ENCODE measurements at regions not wholly inside any gene's neighbourhood (a gene's known extent, or its start where the extent isn't known, plus 50 kb on each side); places are given as distances from the start of the nearest gene placed in this dataset.

DNA sequence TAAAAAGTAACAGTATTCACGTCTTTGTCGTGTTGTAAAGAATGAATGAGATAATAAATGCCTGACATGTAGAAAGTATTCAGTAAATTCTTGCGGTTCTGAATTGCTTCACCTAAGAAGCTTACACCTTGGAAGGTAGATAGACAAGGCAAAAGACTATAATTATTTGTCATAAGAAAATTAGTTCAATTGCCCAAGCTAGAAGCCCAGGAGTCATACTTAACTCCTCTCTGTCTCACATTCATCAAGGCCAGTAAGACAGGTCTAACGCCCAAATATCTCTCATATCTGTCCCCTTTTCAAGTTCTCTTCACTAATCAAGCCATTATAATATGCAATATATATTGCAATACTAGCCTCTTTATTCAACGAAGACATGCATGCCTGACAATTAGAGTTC lies 87.7 kb upstream of the AMOTL1 start:
- 97% methylated on average over 5 of the region's 5 CpGs for WGBS
- H3K27me3 ChIP-seq (ENCODE audit: control insufficient read depth in 2 of 2, insufficient read depth in 1 of 2, low read length in 1 of 2): no peaks in the 10 kb centered on the region
- peaks cover 0 to 4% of the 10 kb centered on the region in 2 donors for H3K4me1 ChIP-seq (ENCODE audit: control insufficient read depth in 2 of 2, insufficient read depth in 2 of 2, low read length in 2 of 2)
- no peaks in the 10 kb centered on the region for H3K36me3 ChIP-seq (ENCODE audit: control insufficient read depth in 2 of 2, insufficient read depth in 2 of 2, low read length in 1 of 2)
- H3K27ac ChIP-seq (ENCODE audit: low read depth in 1 of 2, low read length in 1 of 2): no peak overlapping the region
- DNase-seq (ENCODE audit: low read depth in 6 of 9, low spot score in 9 of 9): no peak
- H3K9me3 ChIP-seq (ENCODE audit: control insufficient read depth in 2 of 2, insufficient read depth in 1 of 2, low read length in 1 of 2): no peaks in the 10 kb centered on the region
- H3K4me3 ChIP-seq (ENCODE audit: low read length in 2 of 2): no peak overlapping the region

GRCh38 chr11:94681140-94681539 lies 87.0 kb upstream of the AMOTL1 start:
- Histone ChIP-seq H3K9me3 (ENCODE audit: control insufficient read depth in 2 of 2, insufficient read depth in 1 of 2, low read length in 1 of 2) (no peaks in the 10 kb centered on the region), H3K27me3 (ENCODE audit: control insufficient read depth in 2 of 2, insufficient read depth in 1 of 2, low read length in 1 of 2) (no peaks in the 10 kb centered on the region), H3K36me3 (ENCODE audit: control insufficient read depth in 2 of 2, insufficient read depth in 2 of 2, low read length in 1 of 2) (no peaks in the 10 kb centered on the region), H3K27ac (ENCODE audit: low read depth in 1 of 2, low read length in 1 of 2) (no peak overlapping the region), H3K4me1 (ENCODE audit: control insufficient read depth in 2 of 2, insufficient read depth in 2 of 2, low read length in 2 of 2) (peaks cover 0 to 4% of the 10 kb centered on the region in 2 donors), H3K4me3 (ENCODE audit: low read length in 2 of 2) (no peak overlapping the region)
- 95% methylated on average over 1 of the region's 1 CpG for WGBS
- no peak for DNase-seq (ENCODE audit: low read depth in 6 of 9, low spot score in 9 of 9)

- WGBS: 84% methylated on average over 1 of the region's 1 CpG
- no peak for DNase-seq (ENCODE audit: low read depth in 6 of 9, low spot score in 9 of 9)
- H3K9me3 ChIP-seq (ENCODE audit: control insufficient read depth in 2 of 2, insufficient read depth in 1 of 2, low read length in 1 of 2): peaks cover 0 to 2% of the 10 kb centered on the region in 2 donors
- H3K4me3 ChIP-seq (ENCODE audit: low read length in 2 of 2): no peak overlapping the region
- H3K27ac ChIP-seq (ENCODE audit: low read depth in 1 of 2, low read length in 1 of 2): no peak overlapping the region
- peaks cover 0 to 4% of the 10 kb centered on the region in 2 donors for H3K4me1 ChIP-seq (ENCODE audit: control insufficient read depth in 2 of 2, insufficient read depth in 2 of 2, low read length in 2 of 2)
- H3K27me3 ChIP-seq (ENCODE audit: control insufficient read depth in 2 of 2, insufficient read depth in 1 of 2, low read length in 1 of 2): no peaks in the 10 kb centered on the region
- no peaks in the 10 kb centered on the region for H3K36me3 ChIP-seq (ENCODE audit: control insufficient read depth in 2 of 2, insufficient read depth in 2 of 2, low read length in 1 of 2)
Observed at GRCh38 chr11:94681852-94682251, 86.3 kb upstream of the AMOTL1 start.

GRCh38 chr11:94694309-94695060 lies 73.7 kb upstream of the AMOTL1 start:
- WGBS: 87% methylated on average over 4 of the region's 4 CpGs
- no peak overlapping the region for H3K4me3 ChIP-seq (ENCODE audit: low read length in 2 of 2)
- H3K9me3 ChIP-seq (ENCODE audit: control insufficient read depth in 2 of 2, insufficient read depth in 1 of 2, low read length in 1 of 2): no peaks in the 10 kb centered on the region
- H3K36me3 ChIP-seq (ENCODE audit: control insufficient read depth in 2 of 2, insufficient read depth in 2 of 2, low read length in 1 of 2): no peaks in the 10 kb centered on the region
- peak overlapping the region in 1 of 2 donors; percentile 64 for H3K27ac ChIP-seq (ENCODE audit: low read depth in 1 of 2, low read length in 1 of 2)
- no peak for DNase-seq (ENCODE audit: low read depth in 6 of 9, low spot score in 9 of 9)
- no peaks in the 10 kb centered on the region for H3K27me3 ChIP-seq (ENCODE audit: control insufficient read depth in 2 of 2, insufficient read depth in 1 of 2, low read length in 1 of 2)
- peaks cover 0 to 2% of the 10 kb centered on the region in 2 donors for H3K4me1 ChIP-seq (ENCODE audit: control insufficient read depth in 2 of 2, insufficient read depth in 2 of 2, low read length in 2 of 2)

DNA sequence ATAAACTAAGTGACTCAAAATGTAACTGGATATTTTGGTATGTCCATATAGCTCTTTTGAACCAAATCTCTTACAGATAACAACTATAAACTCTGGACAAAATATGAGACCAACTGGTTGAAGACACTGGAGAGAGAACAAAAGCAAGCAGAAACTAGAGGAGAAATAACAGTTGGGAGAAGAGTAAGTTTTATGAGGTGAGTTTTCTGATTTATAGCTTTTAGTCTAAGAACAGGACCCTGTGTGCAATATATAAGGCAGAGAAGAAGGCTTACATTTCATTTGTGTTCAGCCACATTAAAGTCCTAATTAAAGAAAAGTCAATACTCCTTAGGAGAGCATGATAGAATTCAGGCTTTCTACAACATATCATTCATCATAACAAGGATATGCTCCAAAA lies 71.0 kb upstream of the AMOTL1 start:
- H3K27me3 ChIP-seq (ENCODE audit: control insufficient read depth in 2 of 2, insufficient read depth in 1 of 2, low read length in 1 of 2): no peaks in the 10 kb centered on the region
- H3K27ac ChIP-seq (ENCODE audit: low read depth in 1 of 2, low read length in 1 of 2): no peak overlapping the region
- H3K4me1 ChIP-seq (ENCODE audit: control insufficient read depth in 2 of 2, insufficient read depth in 2 of 2, low read length in 2 of 2): peaks cover 0 to 2% of the 10 kb centered on the region in 2 donors
- no peak for DNase-seq (ENCODE audit: low read depth in 6 of 9, low spot score in 9 of 9)
- H3K36me3 ChIP-seq (ENCODE audit: control insufficient read depth in 2 of 2, insufficient read depth in 2 of 2, low read length in 1 of 2): no peaks in the 10 kb centered on the region
- H3K9me3 ChIP-seq (ENCODE audit: control insufficient read depth in 2 of 2, insufficient read depth in 1 of 2, low read length in 1 of 2): no peaks in the 10 kb centered on the region
- no peak overlapping the region for H3K4me3 ChIP-seq (ENCODE audit: low read length in 2 of 2)

- Histone ChIP-seq H3K36me3 (ENCODE audit: control insufficient read depth in 2 of 2, insufficient read depth in 2 of 2, low read length in 1 of 2) (no peaks in the 10 kb centered on the region), H3K4me1 (ENCODE audit: control insufficient read depth in 2 of 2, insufficient read depth in 2 of 2, low read length in 2 of 2) (no peaks in the 10 kb centered on the region), H3K27ac (ENCODE audit: low read depth in 1 of 2, low read length in 1 of 2) (no peak overlapping the region), H3K9me3 (ENCODE audit: control insufficient read depth in 2 of 2, insufficient read depth in 1 of 2, low read length in 1 of 2) (no peaks in the 10 kb centered on the region), H3K4me3 (ENCODE audit: low read length in 2 of 2) (no peak overlapping the region), H3K27me3 (ENCODE audit: control insufficient read depth in 2 of 2, insufficient read depth in 1 of 2, low read length in 1 of 2) (no peaks in the 10 kb centered on the region)
- no peak for DNase-seq (ENCODE audit: low read depth in 6 of 9, low spot score in 9 of 9)
- WGBS: 92% methylated on average over 1 of the region's 1 CpG
Observed at GRCh38 chr11:94700622-94701021, 67.5 kb upstream of the AMOTL1 start.

DNA sequence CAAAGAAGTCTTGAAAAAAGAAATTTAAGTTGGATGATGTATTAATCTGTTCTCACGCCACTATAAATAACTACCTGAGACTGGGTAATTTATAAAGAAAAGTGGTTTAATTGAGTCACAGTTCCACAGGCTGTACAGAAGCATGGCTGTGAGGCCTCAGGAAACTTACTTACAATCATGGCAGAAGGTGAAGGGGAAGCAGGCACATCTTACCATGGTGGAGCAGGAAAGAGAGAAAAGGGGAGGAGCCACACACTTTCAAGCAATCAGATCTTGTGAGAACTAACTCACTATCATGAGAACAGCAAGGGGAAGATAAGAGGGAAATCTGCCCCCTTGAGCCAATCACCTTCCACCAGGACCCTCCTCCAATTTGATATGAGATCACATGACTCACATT lies 65.7 kb upstream of the AMOTL1 start:
- WGBS: 100% methylated on average over 1 of the region's 1 CpG
- H3K27ac ChIP-seq (ENCODE audit: low read depth in 1 of 2, low read length in 1 of 2): no peak overlapping the region
- H3K4me3 ChIP-seq (ENCODE audit: low read length in 2 of 2): no peak overlapping the region
- H3K9me3 ChIP-seq (ENCODE audit: control insufficient read depth in 2 of 2, insufficient read depth in 1 of 2, low read length in 1 of 2): no peaks in the 10 kb centered on the region
- H3K27me3 ChIP-seq (ENCODE audit: control insufficient read depth in 2 of 2, insufficient read depth in 1 of 2, low read length in 1 of 2): no peaks in the 10 kb centered on the region
- H3K36me3 ChIP-seq (ENCODE audit: control insufficient read depth in 2 of 2, insufficient read depth in 2 of 2, low read length in 1 of 2): no peaks in the 10 kb centered on the region
- no peaks in the 10 kb centered on the region for H3K4me1 ChIP-seq (ENCODE audit: control insufficient read depth in 2 of 2, insufficient read depth in 2 of 2, low read length in 2 of 2)
- DNase-seq (ENCODE audit: low read depth in 6 of 9, low spot score in 9 of 9): no peak

- DNase-seq (ENCODE audit: low read depth in 6 of 9, low spot score in 9 of 9): no peak
- Histone ChIP-seq H3K4me1 (ENCODE audit: control insufficient read depth in 2 of 2, insufficient read depth in 2 of 2, low read length in 2 of 2) (no peaks in the 10 kb centered on the region), H3K27ac (ENCODE audit: low read depth in 1 of 2, low read length in 1 of 2) (peak overlapping the region; percentile 70 to 74), H3K9me3 (ENCODE audit: control insufficient read depth in 2 of 2, insufficient read depth in 1 of 2, low read length in 1 of 2) (no peaks in the 10 kb centered on the region), H3K27me3 (ENCODE audit: control insufficient read depth in 2 of 2, insufficient read depth in 1 of 2, low read length in 1 of 2) (no peaks in the 10 kb centered on the region), H3K36me3 (ENCODE audit: control insufficient read depth in 2 of 2, insufficient read depth in 2 of 2, low read length in 1 of 2) (no peaks in the 10 kb centered on the region), H3K4me3 (ENCODE audit: low read length in 2 of 2) (no peak overlapping the region)
Observed at GRCh38 chr11:94705419-94705818, 62.7 kb upstream of the AMOTL1 start.

DNA sequence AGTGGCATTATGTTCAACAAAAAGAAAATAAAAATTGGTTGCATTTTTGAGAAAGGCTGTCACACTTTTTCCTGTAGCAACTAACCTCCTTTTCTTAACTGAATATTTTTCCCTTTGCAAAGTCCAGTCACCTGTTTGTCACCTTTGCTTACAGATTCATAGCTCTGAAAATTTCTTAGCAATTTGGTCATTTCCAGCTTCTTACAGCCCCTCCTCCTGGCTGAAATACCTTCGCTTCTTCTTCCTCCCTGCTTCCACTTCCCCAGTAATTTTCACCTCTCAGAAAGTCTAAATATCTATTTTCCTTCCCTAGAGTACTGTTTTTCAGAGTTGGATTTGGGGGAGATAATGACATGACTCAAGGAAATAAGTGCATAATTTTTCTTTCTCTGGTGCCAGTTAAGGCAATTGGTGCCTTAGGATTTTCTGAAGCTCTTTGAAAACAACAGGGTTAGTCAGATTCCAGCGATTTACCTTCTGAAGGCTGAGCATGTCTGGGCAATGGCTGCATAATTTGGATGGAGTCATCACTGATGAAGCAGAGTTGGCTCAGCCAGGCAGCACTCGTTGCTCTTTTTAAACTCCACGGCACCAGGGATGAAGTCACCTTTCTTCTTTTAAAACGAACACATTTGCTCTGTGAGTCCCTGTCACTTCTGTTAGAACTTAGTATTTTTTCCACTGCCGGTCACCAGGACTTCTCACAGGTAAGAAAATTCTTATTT lies 62.1 kb upstream of the AMOTL1 start:
- H3K27ac ChIP-seq (ENCODE audit: low read depth in 1 of 2, low read length in 1 of 2): peak overlapping the region in 1 of 2 donors; percentile 74
- 94% methylated on average over 6 of the region's 6 CpGs for WGBS
- H3K4me3 ChIP-seq (ENCODE audit: low read length in 2 of 2): peak overlapping the region in 1 of 2 donors; percentile 21

More for the DNA sequence above, 62.1 kb upstream of the AMOTL1 start:
- no peaks in the 10 kb centered on the region for H3K4me1 ChIP-seq (ENCODE audit: control insufficient read depth in 2 of 2, insufficient read depth in 2 of 2, low read length in 2 of 2)
- no peaks in the 10 kb centered on the region for H3K27me3 ChIP-seq (ENCODE audit: control insufficient read depth in 2 of 2, insufficient read depth in 1 of 2, low read length in 1 of 2)
- no peaks in the 10 kb centered on the region for H3K36me3 ChIP-seq (ENCODE audit: control insufficient read depth in 2 of 2, insufficient read depth in 2 of 2, low read length in 1 of 2)
- no peaks in the 10 kb centered on the region for H3K9me3 ChIP-seq (ENCODE audit: control insufficient read depth in 2 of 2, insufficient read depth in 1 of 2, low read length in 1 of 2)
- DNase-seq (ENCODE audit: low read depth in 6 of 9, low spot score in 9 of 9): peak in 1 of 9 donors; percentile 6

Measured in thymus (tissue), 11 donors.